Upper lobe of left lung (tissue), 6 donors: ENCODE measurements at regions not wholly inside any gene's neighbourhood (a gene's known extent, or its start where the extent isn't known, plus 50 kb on each side); places are given as distances from the start of the nearest gene placed in this dataset.

Source experiments
- ATAC-seq, 2 donors: fragments of 200-7000 bp; cut with Tn5 transposase; one replicate each; pipeline ENCODE4 v1.9.1; 2022; ENCODE audit warnings: mild to moderate bottlenecking in 2 of 2, moderate library complexity in 2 of 2; ENCODE audit not compliant: low FRiP score in 2 of 2
- DNase-seq, 2 donors: peaks; one replicate each; pipeline ENCODE4 v3.0.0-alpha.2; 2019 to 2020
- H3K27ac ChIP-seq, 4 donors: fragments of 200-600 bp; sonication (generic); one replicate each; pipeline ENCODE4 v1.5.1; 2016 to 2019
- H3K27me3 ChIP-seq, 4 donors: fragments of 200-600 bp; sonication (generic); one replicate each; pipeline ENCODE4 v1.5.1; 2017 to 2019
- H3K36me3 ChIP-seq, 4 donors: fragments of 200-600 bp; sonication (generic); one replicate each; pipeline ENCODE4 v1.5.1; 2016 to 2019
- H3K4me1 ChIP-seq, 4 donors: fragments of 200-600 bp; sonication (generic); one replicate each; pipeline ENCODE4 v1.5.1; 2018 to 2019
- H3K4me3 ChIP-seq, 4 donors: fragments of 200-600 bp; sonication (generic); one replicate each; pipeline ENCODE4 v1.5.1; 2017 to 2019; ENCODE audit warnings: mild to moderate bottlenecking in 2 of 4, moderate library complexity in 1 of 4
- H3K9me3 ChIP-seq, 4 donors: fragments of 200-600 bp; sonication (generic); one replicate each; pipeline ENCODE4 v1.5.1; 2018 to 2019
- EP300 ChIP-seq, 4 donors: sonication (generic); formaldehyde crosslinking; IDR thresholded peaks; one replicate each; pipeline ENCODE4 v1.5.1; 2017; ENCODE audit warnings: antibody characterized with exemption in 4 of 4, control low read depth in 2 of 4
- POLR2A ChIP-seq, 4 donors: fragments of 450-650 bp; IDR thresholded peaks; one replicate each; pipeline ENCODE4 v1.5.1; 2016 to 2017; ENCODE audit warnings: antibody characterized with exemption in 4 of 4, mild to moderate bottlenecking in 2 of 4
- POLR2AphosphoS5 ChIP-seq, 2 donors: sonication (generic); formaldehyde crosslinking; IDR thresholded peaks; one replicate each; pipeline ENCODE4 v1.5.1; 2017; ENCODE audit warnings: antibody characterized with exemption in 2 of 2
- WGBS, 2 donors: methylation state at CpG; one replicate each; pipeline ENCODE4 v1.1.5; 2017 to 2018; 5-methylcytosine and 5-hydroxymethylcytosine counted together
- TF ChIP-seq, protein P1 (sequence below), 6 experiments: fragments of 450-650 bp in 4 of 6; fragments of 200-600 bp in 2 of 6; sonication (generic) in 2 of 6; IDR thresholded peaks; one replicate each; pipeline ENCODE4 v1.5.1; 2016 to 2019; ENCODE audit warnings: antibody characterized with exemption in 6 of 6
- donor health status: DM: no; HTN: no; CAD: no; lungs with moderate emphysema.
- donor health status: DM: no; HTN: yes; CAD: no; lungs with severe emphysema.

DNA sequence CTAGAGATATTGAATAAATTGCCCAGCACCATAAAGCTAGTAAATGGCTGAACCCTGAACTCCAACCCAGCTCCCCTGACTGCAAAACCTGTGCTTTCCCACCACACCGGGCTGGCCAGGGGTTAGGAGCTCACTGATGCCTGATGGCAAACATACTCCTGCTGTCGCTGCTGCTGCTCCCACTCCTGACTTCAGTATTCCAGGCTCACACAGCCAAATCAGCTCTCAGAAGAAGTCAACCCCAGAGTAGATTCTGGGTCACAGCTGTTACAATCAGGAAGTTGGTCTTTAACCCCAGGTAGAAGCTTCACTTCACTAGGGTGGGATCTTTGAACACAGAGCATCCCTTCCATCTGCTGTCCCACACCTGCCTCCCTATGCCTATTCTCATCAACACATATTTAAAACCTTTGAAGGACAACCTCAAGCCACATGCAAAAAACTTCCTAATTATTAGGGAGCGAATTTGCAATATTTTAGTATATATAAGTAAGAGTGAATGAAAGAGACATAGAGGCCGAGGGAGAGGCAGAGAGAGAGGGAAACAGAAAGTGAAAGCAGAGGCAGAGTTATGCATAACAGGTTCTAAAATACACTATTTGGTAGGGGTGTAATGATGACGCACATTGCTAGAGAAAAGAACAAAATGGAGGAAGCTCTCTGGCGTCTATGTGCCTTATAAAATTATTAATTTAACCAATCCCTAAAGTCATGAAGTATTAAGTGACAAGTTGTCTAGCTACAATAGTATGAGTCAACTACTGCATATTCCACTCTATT is 99.4 kb upstream of the SERP2 start:
- WGBS, 2 donors = 36 to 43% methylated on average over 6 of the region's 6 CpGs
- H3K27me3 ChIP-seq = no peaks in the 10 kb centered on the region
- H3K4me3 ChIP-seq = peak overlapping the region in 2 of 4 donors; percentile 15 to 23
- no peaks in the 10 kb centered on the region for H3K9me3 ChIP-seq
- no peaks in the 10 kb centered on the region for H3K36me3 ChIP-seq
- peaks cover 29 to 54% (median 35%) of the 10 kb centered on the region in 4 donors for H3K4me1 ChIP-seq
- H3K27ac ChIP-seq = peak overlapping the region; percentile 75 to 86 (median 79)
- peak in 2 of 4 donors; percentile 32 to 79 for TF ChIP-seq EP300 (IDR thresholded peaks at IDR 0.05)
- TF ChIP-seq, protein P1, sequence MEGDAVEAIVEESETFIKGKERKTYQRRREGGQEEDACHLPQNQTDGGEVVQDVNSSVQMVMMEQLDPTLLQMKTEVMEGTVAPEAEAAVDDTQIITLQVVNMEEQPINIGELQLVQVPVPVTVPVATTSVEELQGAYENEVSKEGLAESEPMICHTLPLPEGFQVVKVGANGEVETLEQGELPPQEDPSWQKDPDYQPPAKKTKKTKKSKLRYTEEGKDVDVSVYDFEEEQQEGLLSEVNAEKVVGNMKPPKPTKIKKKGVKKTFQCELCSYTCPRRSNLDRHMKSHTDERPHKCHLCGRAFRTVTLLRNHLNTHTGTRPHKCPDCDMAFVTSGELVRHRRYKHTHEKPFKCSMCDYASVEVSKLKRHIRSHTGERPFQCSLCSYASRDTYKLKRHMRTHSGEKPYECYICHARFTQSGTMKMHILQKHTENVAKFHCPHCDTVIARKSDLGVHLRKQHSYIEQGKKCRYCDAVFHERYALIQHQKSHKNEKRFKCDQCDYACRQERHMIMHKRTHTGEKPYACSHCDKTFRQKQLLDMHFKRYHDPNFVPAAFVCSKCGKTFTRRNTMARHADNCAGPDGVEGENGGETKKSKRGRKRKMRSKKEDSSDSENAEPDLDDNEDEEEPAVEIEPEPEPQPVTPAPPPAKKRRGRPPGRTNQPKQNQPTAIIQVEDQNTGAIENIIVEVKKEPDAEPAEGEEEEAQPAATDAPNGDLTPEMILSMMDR (IDR thresholded peaks at IDR 0.05) = no peak
- TF ChIP-seq POLR2A (IDR thresholded peaks at IDR 0.05) = peak in 1 of 4 donors; percentile 15
- peak in 1 of 2 donors; percentile 65 for TF ChIP-seq POLR2AphosphoS5 (IDR thresholded peaks at IDR 0.05)
- DNase-seq (no peak), ATAC-seq (peak; percentile 85 to 88)

DNA sequence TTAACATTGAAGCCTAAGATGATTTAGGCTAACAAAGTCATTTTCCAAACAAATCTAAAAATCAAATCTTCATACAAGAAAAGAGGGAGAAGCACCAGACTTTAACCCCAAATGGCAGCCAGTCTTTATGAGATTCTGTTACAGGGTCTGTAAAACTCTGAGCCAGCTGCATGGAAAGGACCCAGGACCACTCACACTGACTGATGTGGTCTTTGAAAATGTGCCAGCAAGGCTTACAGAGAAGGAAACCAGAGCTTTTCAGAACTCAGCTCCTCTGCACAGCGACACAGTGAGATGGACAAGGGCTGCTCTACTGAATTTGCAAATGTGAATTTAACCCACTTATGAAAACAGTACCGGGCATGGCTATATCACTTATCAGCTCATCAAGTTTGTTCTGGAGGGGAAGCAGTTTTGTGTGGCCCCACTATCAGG is 98.8 kb upstream of the SERP2 start:
- no peaks in the 10 kb centered on the region for H3K9me3 ChIP-seq
- H3K36me3 ChIP-seq = no peaks in the 10 kb centered on the region
- H3K4me3 ChIP-seq = peak overlapping the region in 2 of 4 donors; percentile 15 to 23
- DNase-seq = no peak
- H3K27ac ChIP-seq = peak overlapping the region; percentile 75 to 86 (median 79)
- ATAC-seq = peak in 1 of 2 donors; percentile 4
- 45 to 57% methylated on average over 2 of the region's 2 CpGs for WGBS, 2 donors
- H3K4me1 ChIP-seq = peaks cover 29 to 53% (median 35%) of the 10 kb centered on the region in 4 donors
- no peak for TF ChIP-seq EP300 (IDR thresholded peaks at IDR 0.05)
- H3K27me3 ChIP-seq = no peaks in the 10 kb centered on the region

DNA sequence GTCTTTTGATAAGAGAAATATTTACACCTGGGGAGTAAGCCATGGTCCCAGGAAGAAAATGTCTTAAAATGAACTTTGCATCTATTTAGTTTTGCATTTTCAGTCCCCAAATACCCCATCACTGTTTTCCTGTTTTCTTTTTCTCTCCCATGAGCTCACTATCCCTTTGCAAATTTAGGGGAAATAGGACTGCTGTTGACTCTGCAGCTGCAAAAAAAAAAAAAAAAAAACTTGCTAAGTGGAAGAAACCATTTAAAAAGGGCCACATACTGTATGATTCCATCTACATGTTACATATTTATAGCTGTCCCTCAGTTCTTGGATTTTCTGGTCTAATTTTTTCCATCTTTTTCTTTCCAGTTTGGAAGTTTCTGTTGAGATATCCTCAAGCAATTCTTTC is 98.2 kb upstream of the SERP2 start:
- peaks cover 29 to 47% (median 35%) of the 10 kb centered on the region in 4 donors for H3K4me1 ChIP-seq
- TF ChIP-seq, protein P1 (IDR thresholded peaks at IDR 0.05) = no peak
- TF ChIP-seq POLR2A (IDR thresholded peaks at IDR 0.05) (no peak), EP300 (IDR thresholded peaks at IDR 0.05) (no peak), POLR2AphosphoS5 (IDR thresholded peaks at IDR 0.05) (no peak)
- no peaks in the 10 kb centered on the region for H3K9me3 ChIP-seq
- H3K27me3 ChIP-seq = no peaks in the 10 kb centered on the region
- DNase-seq (no peak), ATAC-seq (no peak)
- no peaks in the 10 kb centered on the region for H3K36me3 ChIP-seq
- H3K27ac ChIP-seq = peak overlapping the region; percentile 75 to 86 (median 79)
- no peak overlapping the region for H3K4me3 ChIP-seq

DNA sequence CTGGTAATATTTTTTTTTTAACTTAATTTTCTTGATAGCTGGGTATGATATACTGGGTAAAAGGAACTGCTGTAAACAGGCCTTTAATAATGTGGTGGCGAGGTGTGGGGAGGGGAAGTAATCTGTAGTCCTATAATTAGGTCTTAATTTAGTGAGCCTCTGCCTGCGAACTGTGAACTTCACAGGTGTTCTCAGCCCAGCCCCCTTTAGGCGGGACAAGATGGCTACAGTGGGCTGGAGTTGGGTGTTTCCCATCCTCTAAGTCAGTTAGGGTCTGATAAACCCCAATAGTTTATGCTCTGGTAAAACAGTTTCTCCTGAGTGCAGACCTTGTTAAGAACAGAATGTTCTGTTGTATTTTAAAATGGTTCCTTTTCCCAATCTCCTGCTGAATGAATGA is 97.6 kb upstream of the SERP2 start:
- H3K4me1 ChIP-seq = peaks cover 27 to 40% (median 31%) of the 10 kb centered on the region in 4 donors
- no peaks in the 10 kb centered on the region for H3K27me3 ChIP-seq
- ATAC-seq (no peak), DNase-seq (no peak)
- no peak overlapping the region for H3K4me3 ChIP-seq
- H3K27ac ChIP-seq = peak overlapping the region in 1 of 4 donors; percentile 10
- H3K36me3 ChIP-seq = no peaks in the 10 kb centered on the region
- no peaks in the 10 kb centered on the region for H3K9me3 ChIP-seq
- WGBS, 2 donors = 65 to 67% methylated on average over 3 of the region's 3 CpGs
- no peak for TF ChIP-seq EP300 (IDR thresholded peaks at IDR 0.05)
- no peak for TF ChIP-seq POLR2AphosphoS5 (IDR thresholded peaks at IDR 0.05)
- TF ChIP-seq, protein P1 (IDR thresholded peaks at IDR 0.05) = no peak
- no peak for TF ChIP-seq POLR2A (IDR thresholded peaks at IDR 0.05)

DNA sequence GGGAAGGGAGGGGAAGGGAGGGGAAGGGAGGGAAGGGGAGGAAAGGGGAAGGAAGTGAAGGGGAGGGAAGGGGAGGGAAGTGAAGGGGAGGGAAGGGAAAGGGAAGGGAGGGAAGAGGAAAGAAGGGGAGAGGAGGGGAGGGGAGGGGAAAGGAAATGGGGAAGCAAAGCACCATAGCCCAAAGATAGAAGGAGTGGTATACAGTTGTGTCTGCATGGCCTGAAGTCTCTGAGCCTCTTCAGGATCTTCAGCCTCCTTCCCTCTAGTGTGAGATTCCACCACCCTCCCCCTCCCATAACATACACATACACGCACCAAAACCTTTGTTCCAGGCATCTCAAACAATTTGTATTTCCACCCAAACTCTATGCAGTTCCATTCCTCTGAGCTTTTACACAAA is 96.2 kb upstream of the SERP2 start:
- H3K36me3 ChIP-seq = no peaks in the 10 kb centered on the region
- H3K4me3 ChIP-seq = no peak overlapping the region
- H3K4me1 ChIP-seq = peaks cover 14 to 29% (median 20%) of the 10 kb centered on the region in 4 donors
- TF ChIP-seq EP300 (IDR thresholded peaks at IDR 0.05) (no peak), POLR2AphosphoS5 (IDR thresholded peaks at IDR 0.05) (no peak), POLR2A (IDR thresholded peaks at IDR 0.05) (no peak)
- TF ChIP-seq, protein P1 (IDR thresholded peaks at IDR 0.05) = no peak
- H3K27ac ChIP-seq = peak overlapping the region in 1 of 4 donors; percentile 42
- no peaks in the 10 kb centered on the region for H3K27me3 ChIP-seq
- DNase-seq (no peak), ATAC-seq (no peak)
- 90 to 100% methylated on average over 1 of the region's 1 CpG for WGBS, 2 donors
- H3K9me3 ChIP-seq = no peaks in the 10 kb centered on the region
